SK-N-SH treated with all-trans-retinoic acid at 6 μM for 48 hours (cell line): ENCODE measurements at regions not wholly inside any gene's neighbourhood (a gene's known extent, or its start where the extent isn't known, plus 50 kb on each side); places are given as distances from the start of the nearest gene placed in this dataset.

Experiments used
- ATAC-seq: fragments of 200-7000 bp; cut with Tn5 transposase; 3 replicates; pipeline ENCODE4 v1.9.1; 2020; ENCODE audit warnings: mild to moderate bottlenecking, moderate library complexity
- ARNTL ChIP-seq: fragments of 450-650 bp; formaldehyde crosslinking; IDR thresholded peaks from 2 replicates; pipeline ENCODE4 v1.5.0; 2020; ENCODE audit warnings: low read depth, mild to moderate bottlenecking, moderate library complexity, borderline replicate concordance
- CREB5 ChIP-seq: fragments of 250-450 bp; sonication (Bioruptor Pico); IDR thresholded peaks from 2 replicates; pipeline ENCODE4 v1.5.1; 2020; ENCODE audit warnings: low read depth, mild to moderate bottlenecking, moderate library complexity
- CSDC2 ChIP-seq: fragments of 250-450 bp; sonication (Bioruptor Pico); IDR thresholded peaks from 2 replicates; pipeline ENCODE4 v1.5.0; 2020; ENCODE audit warnings: mild to moderate bottlenecking, moderate library complexity
- CSRNP3 ChIP-seq: fragments of 250-450 bp; sonication (Bioruptor Pico); IDR thresholded peaks from 2 replicates; pipeline ENCODE4 v1.5.1; 2021; ENCODE audit warnings: mild to moderate bottlenecking, moderate library complexity
- ESRRG ChIP-seq: fragments of 250-450 bp; sonication (Bioruptor Pico); IDR thresholded peaks from 2 replicates; pipeline ENCODE4 v1.6.1; 2021; ENCODE audit warnings: mild to moderate bottlenecking
- GLIS3 ChIP-seq: fragments of 250-450 bp; sonication (Bioruptor Pico); IDR thresholded peaks from 2 replicates; pipeline ENCODE4 v1.5.0; 2020; ENCODE audit warnings: mild to moderate bottlenecking, moderate library complexity
- ISL1 ChIP-seq: fragments of 250-450 bp; sonication (Bioruptor Pico); IDR thresholded peaks from 2 replicates; pipeline ENCODE4 v2.1.2; 2022; ENCODE audit warnings: mild to moderate bottlenecking, moderate library complexity
- OSR1 ChIP-seq: fragments of 250-450 bp; sonication (Bioruptor Pico); IDR thresholded peaks from 2 replicates; pipeline ENCODE4 v1.8.0; 2022; ENCODE audit warnings: moderate library complexity, mild to moderate bottlenecking, inconsistent platforms
- POU6F1 ChIP-seq: fragments of 250-450 bp; sonication (Bioruptor Pico); IDR thresholded peaks from 2 replicates; pipeline ENCODE4 v1.8.0; 2021; ENCODE audit warnings: low read depth, mild to moderate bottlenecking, moderate library complexity, borderline replicate concordance
- PPARA ChIP-seq: fragments of 250-450 bp; sonication (Bioruptor Pico); IDR thresholded peaks from 2 replicates; pipeline ENCODE4 v1.5.0; 2020; ENCODE audit warnings: mild to moderate bottlenecking, borderline replicate concordance
- RARB ChIP-seq: fragments of 250-450 bp; sonication (Bioruptor Pico); IDR thresholded peaks from 2 replicates; pipeline ENCODE4 v1.8.0; 2021; ENCODE audit warnings: mild to moderate bottlenecking, moderate library complexity
- SNAI2 ChIP-seq: fragments of 250-450 bp; sonication (Bioruptor Pico); IDR thresholded peaks from 2 replicates; pipeline ENCODE4 v1.5.0; 2020; ENCODE audit warnings: mild to moderate bottlenecking, moderate library complexity
- TCF4 ChIP-seq: fragments of 250-450 bp; sonication (Bioruptor Pico); IDR thresholded peaks from 2 replicates; pipeline ENCODE4 v1.8.0; 2021; ENCODE audit warnings: mild to moderate bottlenecking, moderate library complexity, borderline replicate concordance
- TOX ChIP-seq: fragments of 250-450 bp; sonication (Bioruptor Pico); IDR thresholded peaks from 2 replicates; pipeline ENCODE4 v1.8.0; 2021; ENCODE audit warnings: mild to moderate bottlenecking, moderate library complexity, borderline replicate concordance
- TSHZ2 ChIP-seq: fragments of 250-450 bp; sonication (Bioruptor Pico); IDR thresholded peaks from 2 replicates; pipeline ENCODE4 v1.5.0; 2020; ENCODE audit warnings: mild to moderate bottlenecking, moderate library complexity
- ZC3H10 ChIP-seq: fragments of 250-450 bp; sonication (Bioruptor Pico); IDR thresholded peaks from 2 replicates; pipeline ENCODE4 v1.5.1; 2021; ENCODE audit warnings: mild to moderate bottlenecking, moderate library complexity
- ZFP30 ChIP-seq: fragments of 450-650 bp; formaldehyde crosslinking; IDR thresholded peaks from 2 replicates; pipeline ENCODE4 v1.5.0; 2022; ENCODE audit warnings: mild to moderate bottlenecking, moderate library complexity
- ZNF565 ChIP-seq: fragments of 450-650 bp; formaldehyde crosslinking; conservative IDR thresholded peaks from 2 replicates; pipeline ENCODE4 v1.5.0; 2020; ENCODE audit warnings: low read depth, mild to moderate bottlenecking, moderate library complexity
- ZNF70 ChIP-seq: fragments of 450-650 bp; formaldehyde crosslinking; IDR thresholded peaks from 2 replicates; pipeline ENCODE4 v1.5.0; 2020; ENCODE audit warnings: mild to moderate bottlenecking, moderate library complexity
- ZNF8 ChIP-seq: fragments of 450-650 bp; formaldehyde crosslinking; IDR thresholded peaks from 2 replicates; pipeline ENCODE4 v1.5.0; 2020; ENCODE audit warnings: mild to moderate bottlenecking, moderate library complexity

- TF ChIP-seq CREB5 (CRISPR knock-in tag), result no peak
- TF ChIP-seq POU6F1 (CRISPR knock-in tag), result no peak
- no peak for TF ChIP-seq ZC3H10 (CRISPR knock-in tag)
- no peak for TF ChIP-seq TSHZ2 (CRISPR knock-in tag)
- TF ChIP-seq TCF4 (CRISPR knock-in tag), result no peak
- TF ChIP-seq ZNF70 (CRISPR knock-in tag), result no peak
- no peak for TF ChIP-seq RARB (CRISPR knock-in tag)
- TF ChIP-seq ZFP30 (CRISPR knock-in tag), result no peak
- TF ChIP-seq ZNF8 (CRISPR knock-in tag), result no peak
- no peak for TF ChIP-seq GLIS3
- ATAC-seq, result no peak
Measured at GRCh38 chr4:1530356-1530755, 124.1 kb upstream of the NKX1-1 start.

GRCh38 chr4:1524761-1525160, 118.5 kb upstream of the NKX1-1 start:
- TF ChIP-seq CSDC2 (CRISPR knock-in tag) (no peak), OSR1 (CRISPR knock-in tag) (no peak), ESRRG (CRISPR knock-in tag) (no peak), ARNTL (CRISPR knock-in tag) (no peak)
- ATAC-seq, result no peak

GRCh38 chr4:1523907-1524636, 117.8 kb upstream of the NKX1-1 start:
- no peak for ATAC-seq
- no peak for TF ChIP-seq ZNF565 (CRISPR knock-in tag)
- TF ChIP-seq SNAI2 (CRISPR knock-in tag), result no peak
- no peak for TF ChIP-seq OSR1 (CRISPR knock-in tag)
- no peak for TF ChIP-seq ESRRG (CRISPR knock-in tag)
- no peak for TF ChIP-seq ZNF8 (CRISPR knock-in tag)
- TF ChIP-seq POU6F1 (CRISPR knock-in tag), result no peak
- no peak for TF ChIP-seq ARNTL (CRISPR knock-in tag)
- no peak for TF ChIP-seq ISL1 (CRISPR knock-in tag)
- no peak for TF ChIP-seq TCF4 (CRISPR knock-in tag)
- no peak for TF ChIP-seq CSDC2 (CRISPR knock-in tag)
- TF ChIP-seq TOX, result no peak
- TF ChIP-seq CSRNP3, result no peak
- TF ChIP-seq ZNF70 (CRISPR knock-in tag), result no peak
- no peak for TF ChIP-seq PPARA
